K562 (cell line): ENCODE measurements at regions not wholly inside any gene's neighbourhood (a gene's known extent, or its start where the extent isn't known, plus 50 kb on each side); places are given as distances from the start of the nearest gene placed in this dataset.

ENCODE experiments used
- ATAC-seq: fragments of 200-7000 bp; cut with Tn5 transposase; 3 replicates; pipeline ENCODE4 v1.9.1; 2020; ENCODE audit warnings: moderate library complexity
- BruUV-seq: library from RNA; stranded (reverse); fragments of 400-500 nt; replicated peaks from 2 replicates; lab custom pipeline; 2021; lab: Mats Ljungman, UMichigan
- CTCF ChIA-PET: fragments of 300-600 bp; formaldehyde crosslinking; extraction: SDS; loops from one replicate; lab custom pipeline; 2021; ENCODE audit warnings: low intra/inter-chr PET ratio; lab: Yijun Ruan, JAX
- POLR2A ChIA-PET: fragments of 300-600, 350-650 bp; sonication (Branson Sonifier 250); formaldehyde crosslinking; extraction: SDS; loops from one replicate; lab custom pipeline; 2021; ENCODE audit warnings: antibody characterized with exemption, inconsistent platforms; lab: Yijun Ruan, JAX
- DNase-seq, 4 experiments: peaks; one replicate each; pipeline versions ENCODE4 v3.0.0 to v3.0.0-alpha.2; 2011 to 2018; ENCODE audit warnings: low spot score in 3 of 4, mixed read lengths in 3 of 4; ENCODE audit errors: extremely low read depth in 1 of 4
- FAIRE-seq: peaks from 2 replicates; lab custom pipeline; 2011; peaks lifted over from hg19 to GRCh38; lab: Jason Lieb, UNC
- H2AFZ ChIP-seq: 2 replicates; pipeline ENCODE4 v1.6.0; 2011; ENCODE audit warnings: low read depth, low read length, control low read depth, inconsistent platforms
- H3K27ac ChIP-seq: fragments of 200-600 bp; 3 replicates; pipeline ENCODE4 v1.8.0; 2011; ENCODE audit warnings: low read depth, mild to moderate bottlenecking, control low read depth, inconsistent platforms, low read length, moderate library complexity, mixed read lengths; ENCODE audit errors: extremely low read depth
- H3K27me3 ChIP-seq, 2 experiments: fragments of 300-600 bp in 1 of 2; 2 replicates in 1 of 2; 3 replicates in 1 of 2; pipeline versions ENCODE4 v1.6.0 to v1.8.0; 2011; ENCODE audit warnings: inconsistent platforms in 2 of 2, low read length in 2 of 2, mild to moderate bottlenecking in 1 of 2, mixed read lengths in 1 of 2, moderate library complexity in 1 of 2; ENCODE audit not compliant: control insufficient read depth in 2 of 2, insufficient read depth in 2 of 2
- H3K36me3 ChIP-seq: fragments of 300-600 bp; 3 replicates; pipeline ENCODE4 v1.8.0; 2011; ENCODE audit warnings: mild to moderate bottlenecking, low read length, inconsistent platforms; ENCODE audit not compliant: control insufficient read depth, insufficient read depth
- H3K4me1 ChIP-seq, 2 experiments: fragments of 200-600 bp in 1 of 2; replicated peaks in 1 of 2; 2 replicates in 1 of 2; 3 replicates in 1 of 2; pipeline versions ENCODE4 v1.5.1 to v1.8.0; 2011; ENCODE audit warnings: inconsistent platforms in 2 of 2, low read length in 2 of 2, mild to moderate bottlenecking in 1 of 2, mixed read lengths in 1 of 2, moderate library complexity in 1 of 2; ENCODE audit not compliant: control insufficient read depth in 2 of 2, insufficient read depth in 2 of 2
- H3K4me2 ChIP-seq: 2 replicates; pipeline ENCODE4 v1.6.1; 2011; ENCODE audit warnings: low read length, control low read depth, inconsistent platforms, mixed read lengths; ENCODE audit not compliant: insufficient read depth
- H3K4me3 ChIP-seq: fragments of 200-600 bp; sonication (generic), shearing (Covaris generic); 2 replicates; pipeline ENCODE4 v1.5.1; 2016; ENCODE audit warnings: control low read depth, inconsistent platforms
- H3K79me2 ChIP-seq: fragments of 200-600 bp; 3 replicates; pipeline ENCODE4 v1.8.0; 2011; ENCODE audit warnings: low read length, inconsistent platforms; ENCODE audit not compliant: control insufficient read depth, insufficient read depth
- H3K9ac ChIP-seq, 2 experiments: 2 replicates each; pipeline versions ENCODE4 v1.6.0 to v1.6.1; 2011; ENCODE audit warnings: low read depth in 2 of 2, low read length in 2 of 2, control low read depth in 1 of 2, inconsistent platforms in 1 of 2, mild to moderate bottlenecking in 1 of 2, mixed read lengths in 1 of 2; ENCODE audit not compliant: insufficient read depth in 1 of 2
- H3K9me1 ChIP-seq: one replicate; pipeline ENCODE4 v1.6.0; 2011; ENCODE audit warnings: inconsistent platforms, mild to moderate bottlenecking, low read length, moderate library complexity; ENCODE audit not compliant: control insufficient read depth, insufficient read depth
- H3K9me3 ChIP-seq: replicated peaks from 2 replicates; pipeline ENCODE4 v1.5.1; 2011; ENCODE audit warnings: low read depth, low read length, inconsistent platforms; ENCODE audit not compliant: control insufficient read depth, insufficient read depth
- H4K20me1 ChIP-seq: replicated peaks from 2 replicates; pipeline ENCODE4 v1.6.1; 2011; ENCODE audit warnings: low read length, inconsistent platforms, mixed read lengths; ENCODE audit not compliant: control insufficient read depth, insufficient read depth
- ARID1B ChIP-seq: fragments of 450-650 bp; IDR thresholded peaks from 2 replicates; pipeline ENCODE4 v1.6.1; 2016; ENCODE audit warnings: antibody characterized with exemption, mild to moderate bottlenecking, inconsistent platforms
- DEAF1 ChIP-seq: fragments of 450-650 bp; formaldehyde crosslinking; IDR thresholded peaks from 2 replicates; pipeline ENCODE4 v1.4.0; 2020; ENCODE audit warnings: mild to moderate bottlenecking, moderate library complexity
- GTF2E2 ChIP-seq: fragments of 200-800 bp; sonication (Bioruptor generic); IDR thresholded peaks from 2 replicates; pipeline ENCODE4 v1.6.1; 2016; ENCODE audit warnings: missing genetic modification characterization, missing compliant biosample characterization
- HEY1 ChIP-seq: fragments of 250-450 bp; sonication (Bioruptor Pico); IDR thresholded peaks from 2 replicates; pipeline ENCODE4 v1.5.0; 2020; ENCODE audit warnings: mild to moderate bottlenecking, moderate library complexity, borderline replicate concordance
- MBD1 ChIP-seq: fragments of 250-450 bp; sonication (Bioruptor Pico); IDR thresholded peaks from 2 replicates; pipeline ENCODE4 v1.8.0; 2022; ENCODE audit warnings: inconsistent platforms
- NCOA6 ChIP-seq: fragments of 450-650 bp; IDR thresholded peaks from 2 replicates; pipeline ENCODE4 v1.6.1; 2017; ENCODE audit warnings: mild to moderate bottlenecking
- TCFL5 ChIP-seq: fragments of 250-450 bp; sonication (Bioruptor Pico); conservative IDR thresholded peaks from 2 replicates; pipeline ENCODE4 v1.6.1; 2021; ENCODE audit warnings: mild to moderate bottlenecking, moderate library complexity, matching md5 sums
- ZC3H8 ChIP-seq: fragments of 450-650 bp; IDR thresholded peaks from 2 replicates; pipeline ENCODE4 v1.6.1; 2017
- ZFP91 ChIP-seq: sonication (generic); formaldehyde crosslinking; IDR thresholded peaks from 2 replicates; pipeline ENCODE4 v1.8.0; 2022; ENCODE audit warnings: mild to moderate bottlenecking, missing genetic modification reagents
- ZNF717 ChIP-seq: fragments of 250-450 bp; sonication (Bioruptor Pico); IDR thresholded peaks from 2 replicates; pipeline ENCODE4 v1.5.0; 2021
- ZNF766 ChIP-seq: fragments of 200-800 bp; sonication (Bioruptor generic); conservative IDR thresholded peaks from 2 replicates; pipeline ENCODE4 v1.6.1; 2016; ENCODE audit warnings: missing genetic modification characterization, missing compliant biosample characterization
- WGBS: fragments of 100-300 bp; shearing (Covaris generic); methylation state at CpG from one replicate; pipeline ENCODE4 v1.1.6; 2016; ENCODE audit warnings: low coverage, mixed read lengths; ENCODE audit not compliant: insufficient coverage; ENCODE audit errors: missing lambda C conversion rate; 5-methylcytosine and 5-hydroxymethylcytosine counted together
- in situ Hi-C: fragments of 300-500 bp; cut with MboI; formaldehyde crosslinking; loops from 4 replicates; pipeline ENCODE4 v1.15.0; 2018; ENCODE audit warnings: inconsistent platforms, mixed read lengths
- intact Hi-C: fragments of 100-400 bp; cut with micrococcal nuclease; formaldehyde crosslinking; loops from 2 replicates; pipeline ENCODE4 v1.14.2; 2022

- H3K9me1 ChIP-seq = no peaks in the 10 kb centered on the region
- 0% methylated on average over 3 of the region's 3 CpGs for WGBS
- ATAC-seq (no peak), DNase-seq (no peak), FAIRE-seq (no peak)
- H3K4me3 ChIP-seq = no peak overlapping the region
- no peak overlapping the region for H3K27ac ChIP-seq
- intact Hi-C loops = no loop called here
- TF ChIP-seq NCOA6 (no peak), ZFP91 (CRISPR knock-in tag) (no peak), ZC3H8 (no peak)
- H3K79me2 ChIP-seq = no peaks in the 10 kb centered on the region
- H3K27me3 ChIP-seq = no peaks in the 10 kb centered on the region
- no peaks in the 10 kb centered on the region for H3K36me3 ChIP-seq
- H3K9me3 ChIP-seq = no peaks in the 10 kb centered on the region
- H3K4me1 ChIP-seq = no peaks in the 10 kb centered on the region
- H4K20me1 ChIP-seq = no peaks in the 10 kb centered on the region
- POLR2A ChIA-PET = no interaction called here
- in situ Hi-C loops = loop anchor here (25.0 kb wide), 2 partner anchors 797 to 947 kb away; partner anchors contain the start of gene MRPL19
- H2AFZ ChIP-seq = no peak overlapping the region
- BruUV-seq = no TSS peak
- CTCF ChIA-PET = no interaction called here
- H3K4me2 ChIP-seq = no peak overlapping the region
- H3K9ac ChIP-seq = no peak overlapping the region
Observed at GRCh38 chr2:76584474-76584873, 873.8 kb upstream of the GCFC2 start.

- Histone ChIP-seq H3K9me1 (no peaks in the 10 kb centered on the region), H3K36me3 (no peaks in the 10 kb centered on the region), H3K4me3 (no peak overlapping the region), H3K9ac (no peak overlapping the region), H3K4me1 (no peaks in the 10 kb centered on the region), H3K79me2 (no peaks in the 10 kb centered on the region), H3K27me3 (no peaks in the 10 kb centered on the region), H3K4me2 (no peak overlapping the region), H2AFZ (no peak overlapping the region), H3K9me3 (no peaks in the 10 kb centered on the region), H4K20me1 (no peaks in the 10 kb centered on the region), H3K27ac (no peak overlapping the region)
- POLR2A ChIA-PET = no interaction called here
- no TSS peak for BruUV-seq
- TF ChIP-seq DEAF1 (no peak), HEY1 (no peak), NCOA6 (no peak), TCFL5 (CRISPR knock-in tag) (no peak), ZNF766 (CRISPR knock-in tag) (no peak), MBD1 (CRISPR knock-in tag) (no peak), ZNF717 (CRISPR knock-in tag) (no peak), ARID1B (no peak), GTF2E2 (no peak)
- DNase-seq (no peak), FAIRE-seq (no peak), ATAC-seq (no peak)
- intact Hi-C loops = no loop called here
- CTCF ChIA-PET = no interaction called here
- in situ Hi-C loops = loop anchor here (25.0 kb wide), 2 partner anchors 793 to 943 kb away; partner anchors contain the start of gene MRPL19
- 2% methylated on average over 3 of the region's 3 CpGs for WGBS
Observed at GRCh38 chr2:76579911-76580310, 869.2 kb upstream of the GCFC2 start.
